ENCODE measurements at regions not wholly inside any gene's neighbourhood (a gene's known extent, or its start where the extent isn't known, plus 50 kb on each side); places are given as distances from the start of the nearest gene placed in this dataset.

DNA sequence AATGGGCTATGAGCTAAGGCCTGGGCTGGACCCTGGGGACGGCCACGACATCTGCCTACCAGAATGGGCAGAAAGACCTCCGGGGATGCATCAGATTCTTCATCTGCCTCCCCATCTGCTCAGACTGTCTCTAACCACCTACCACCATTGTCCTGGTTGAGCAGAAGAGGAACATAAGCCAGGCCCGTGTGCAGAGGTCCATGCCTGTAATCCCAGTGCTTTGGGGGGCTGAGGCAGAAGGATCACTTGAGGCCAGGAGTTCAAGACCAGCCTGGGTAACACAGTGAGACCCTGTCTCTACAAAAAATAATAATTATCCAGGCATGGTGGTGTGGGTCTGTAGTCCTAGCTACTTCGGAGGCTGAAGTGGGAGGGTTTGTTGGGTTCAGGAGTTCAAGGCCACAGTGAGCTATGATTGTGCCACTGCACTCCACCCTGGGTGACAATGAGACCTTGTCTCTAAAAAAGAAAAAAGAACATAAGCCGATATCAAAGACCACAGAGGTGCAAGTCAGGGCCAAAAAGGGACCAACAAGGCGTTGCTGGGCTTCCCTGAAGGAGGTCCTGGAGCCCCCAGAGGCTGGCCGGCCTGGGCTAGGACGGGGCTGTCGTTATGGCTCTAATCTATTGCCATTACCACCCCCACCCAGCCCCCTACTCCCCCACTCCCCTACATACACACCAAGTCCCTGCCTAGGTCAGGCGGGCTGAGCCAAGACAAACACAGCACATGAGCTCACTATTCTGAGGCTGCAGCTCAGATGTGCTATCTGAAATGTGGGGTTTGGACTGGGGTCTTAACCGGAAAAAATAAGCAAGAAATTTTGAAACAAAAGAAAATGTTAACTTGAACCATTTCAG lies 239.2 kb upstream of the RAB4A start:
- DNase-seq: no peak
- Histone ChIP-seq H3K27ac (no peak overlapping the region), H3K36me3 (no peaks in the 10 kb centered on the region), H3K4me3 (no peak overlapping the region), H3K27me3 (no peaks in the 10 kb centered on the region), H3K9me3 (no peaks in the 10 kb centered on the region), H3K4me1 (peaks cover 0 to 23% (median 11%) of the 10 kb centered on the region in 4 donors)
- TF ChIP-seq, protein P1, sequence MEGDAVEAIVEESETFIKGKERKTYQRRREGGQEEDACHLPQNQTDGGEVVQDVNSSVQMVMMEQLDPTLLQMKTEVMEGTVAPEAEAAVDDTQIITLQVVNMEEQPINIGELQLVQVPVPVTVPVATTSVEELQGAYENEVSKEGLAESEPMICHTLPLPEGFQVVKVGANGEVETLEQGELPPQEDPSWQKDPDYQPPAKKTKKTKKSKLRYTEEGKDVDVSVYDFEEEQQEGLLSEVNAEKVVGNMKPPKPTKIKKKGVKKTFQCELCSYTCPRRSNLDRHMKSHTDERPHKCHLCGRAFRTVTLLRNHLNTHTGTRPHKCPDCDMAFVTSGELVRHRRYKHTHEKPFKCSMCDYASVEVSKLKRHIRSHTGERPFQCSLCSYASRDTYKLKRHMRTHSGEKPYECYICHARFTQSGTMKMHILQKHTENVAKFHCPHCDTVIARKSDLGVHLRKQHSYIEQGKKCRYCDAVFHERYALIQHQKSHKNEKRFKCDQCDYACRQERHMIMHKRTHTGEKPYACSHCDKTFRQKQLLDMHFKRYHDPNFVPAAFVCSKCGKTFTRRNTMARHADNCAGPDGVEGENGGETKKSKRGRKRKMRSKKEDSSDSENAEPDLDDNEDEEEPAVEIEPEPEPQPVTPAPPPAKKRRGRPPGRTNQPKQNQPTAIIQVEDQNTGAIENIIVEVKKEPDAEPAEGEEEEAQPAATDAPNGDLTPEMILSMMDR (IDR thresholded peaks at IDR 0.05): no peak
- intact Hi-C loops (cut with DNase I; ENCODE audit: low total_unique reads): no loop called here

GRCh38 chr1:229032375-229032774 lies 238.5 kb upstream of the RAB4A start:
- DNase-seq: no peak
- H3K9me3 ChIP-seq: no peaks in the 10 kb centered on the region
- no peak overlapping the region for H3K27ac ChIP-seq
- no peaks in the 10 kb centered on the region for H3K27me3 ChIP-seq
- TF ChIP-seq, protein P1 (IDR thresholded peaks at IDR 0.05): no peak
- peaks cover 0 to 23% (median 11%) of the 10 kb centered on the region in 4 donors for H3K4me1 ChIP-seq
- intact Hi-C loops (cut with DNase I; ENCODE audit: low total_unique reads): no loop called here
- H3K4me3 ChIP-seq: no peak overlapping the region
- no peaks in the 10 kb centered on the region for H3K36me3 ChIP-seq

- no peak for DNase-seq
- TF ChIP-seq, protein P1 (IDR thresholded peaks at IDR 0.05): no peak
- no peaks in the 10 kb centered on the region for H3K36me3 ChIP-seq
- H3K9me3 ChIP-seq: no peaks in the 10 kb centered on the region
- intact Hi-C loops (cut with DNase I; ENCODE audit: low total_unique reads): no loop called here
- no peak overlapping the region for H3K4me3 ChIP-seq
- no peaks in the 10 kb centered on the region for H3K27me3 ChIP-seq
- H3K4me1 ChIP-seq: peaks cover 0 to 23% (median 11%) of the 10 kb centered on the region in 4 donors
- H3K27ac ChIP-seq: no peak overlapping the region
Measured at GRCh38 chr1:229033480-229033879, 237.4 kb upstream of the RAB4A start.

GRCh38 chr1:229034342-229034741 lies 236.6 kb upstream of the RAB4A start:
- Histone ChIP-seq H3K27me3 (no peaks in the 10 kb centered on the region), H3K9me3 (no peaks in the 10 kb centered on the region), H3K4me3 (no peak overlapping the region), H3K27ac (no peak overlapping the region), H3K36me3 (no peaks in the 10 kb centered on the region), H3K4me1 (peaks cover 0 to 19% (median 10%) of the 10 kb centered on the region in 4 donors)
- intact Hi-C loops (cut with DNase I; ENCODE audit: low total_unique reads): no loop called here
- DNase-seq: no peak
- TF ChIP-seq, protein P1 (IDR thresholded peaks at IDR 0.05): no peak

DNA sequence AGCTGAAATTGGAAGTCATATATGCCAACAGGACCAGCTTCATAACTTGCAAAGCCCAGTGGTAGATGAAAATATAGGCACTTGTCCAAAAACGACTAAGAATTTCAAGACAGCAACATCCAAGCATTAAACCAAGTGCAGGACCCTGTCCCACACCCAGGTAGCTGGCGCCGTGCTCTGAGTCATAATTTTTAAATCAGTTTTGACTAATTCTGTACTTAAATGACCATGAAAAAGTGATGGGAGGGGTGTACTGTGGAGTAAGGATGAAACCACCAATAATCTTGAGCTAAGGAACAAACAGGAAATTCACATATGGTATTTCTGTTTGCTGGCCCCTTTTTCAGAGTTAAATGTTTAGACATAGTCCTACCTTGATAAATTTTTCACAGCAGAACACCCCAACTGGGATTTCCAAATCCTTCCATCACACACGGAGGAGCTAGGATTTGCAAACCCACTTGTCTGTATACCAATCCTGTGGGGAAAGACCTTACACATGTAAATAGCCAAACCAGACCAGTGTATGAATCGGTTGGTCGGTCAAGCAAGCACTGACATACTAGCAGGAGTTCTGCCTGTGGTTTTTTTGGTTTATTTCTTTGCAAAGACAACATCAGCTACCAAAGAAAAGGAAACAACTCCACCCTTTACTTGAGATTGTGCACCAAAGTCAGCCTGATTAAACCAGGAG lies 235.7 kb upstream of the RAB4A start:
- TF ChIP-seq, protein P1 (IDR thresholded peaks at IDR 0.05): no peak
- Histone ChIP-seq H3K9me3 (no peaks in the 10 kb centered on the region), H3K4me3 (no peak overlapping the region), H3K36me3 (no peaks in the 10 kb centered on the region), H3K27me3 (no peaks in the 10 kb centered on the region), H3K4me1 (peaks cover 0 to 11% (median 9%) of the 10 kb centered on the region in 4 donors), H3K27ac (no peak overlapping the region)
- intact Hi-C loops (cut with DNase I; ENCODE audit: low total_unique reads): no loop called here
- no peak for DNase-seq

Data from tibial artery (tissue), 4 donors.